Loucy (cell line): ENCODE measurements at regions not wholly inside any gene's neighbourhood (a gene's known extent, or its start where the extent isn't known, plus 50 kb on each side); places are given as distances from the start of the nearest gene placed in this dataset.

Experiments used
- H2AFZ ChIP-seq: fragments of 200-600 bp; sonication (generic); 2 replicates; pipeline ENCODE4 v1.6.0; 2016; ENCODE audit warnings: antibody characterized with exemption, mild to moderate bottlenecking, low read length, moderate library complexity
- H3F3A ChIP-seq: fragments of 200-600 bp; 2 replicates; pipeline ENCODE4 v1.6.0; 2016; ENCODE audit warnings: antibody characterized with exemption, low read depth, mild to moderate bottlenecking
- H3K27me3 ChIP-seq: fragments of 200-600 bp; sonication (generic); 2 replicates; pipeline ENCODE4 v1.6.1; 2014; ENCODE audit warnings: low read length, mild to moderate bottlenecking; ENCODE audit not compliant: insufficient read depth, poor library complexity, severe bottlenecking
- H3K36me3 ChIP-seq: fragments of 200-600 bp; sonication (generic); 2 replicates; pipeline ENCODE4 v1.6.1; 2016; ENCODE audit warnings: low read length; ENCODE audit not compliant: insufficient read depth
- H3K4me1 ChIP-seq: fragments of 200-600 bp; sonication (generic); 2 replicates; pipeline ENCODE4 v1.5.1; 2014; ENCODE audit warnings: low read length, mild to moderate bottlenecking; ENCODE audit not compliant: insufficient read depth, poor library complexity, severe bottlenecking
- H3K4me2 ChIP-seq: fragments of 200-600 bp; sonication (generic); 2 replicates; pipeline ENCODE4 v1.6.0; 2014; ENCODE audit warnings: antibody characterized with exemption, low read length, low read depth, mild to moderate bottlenecking; ENCODE audit not compliant: poor library complexity, severe bottlenecking
- H3K4me3 ChIP-seq: fragments of 200-600 bp; sonication (generic); 2 replicates; pipeline ENCODE4 v1.5.1; 2014; ENCODE audit warnings: low read length, mild to moderate bottlenecking, mixed read lengths; ENCODE audit not compliant: poor library complexity, severe bottlenecking
- H3K79me2 ChIP-seq: fragments of 200-600 bp; sonication (generic); 2 replicates; pipeline ENCODE4 v1.6.1; 2014; ENCODE audit warnings: low read length; ENCODE audit not compliant: insufficient read depth
- H3K9ac ChIP-seq: fragments of 200-600 bp; sonication (generic); 2 replicates; pipeline ENCODE4 v1.6.0; 2014; ENCODE audit warnings: mild to moderate bottlenecking, low read depth, low read length, moderate library complexity; ENCODE audit not compliant: poor library complexity, severe bottlenecking
- H3K9me2 ChIP-seq: fragments of 200-600 bp; sonication (generic); replicated peaks from 2 replicates; pipeline ENCODE4 v1.6.1; 2016; ENCODE audit warnings: low read depth, low read length, mixed read lengths
- H3K9me3 ChIP-seq: fragments of 200-600 bp; sonication (generic); 2 replicates; pipeline ENCODE4 v1.6.1; 2014; ENCODE audit warnings: mild to moderate bottlenecking, antibody characterized with exemption, low read length, low read depth; ENCODE audit not compliant: insufficient read depth
- H4K20me1 ChIP-seq: fragments of 200-600 bp; sonication (generic); 2 replicates; pipeline ENCODE4 v1.6.0; 2014; ENCODE audit warnings: antibody characterized with exemption, low read length, mild to moderate bottlenecking; ENCODE audit not compliant: insufficient read depth, poor library complexity, severe bottlenecking
- EZH2phosphoT487 ChIP-seq: fragments of 200-600 bp; IDR thresholded peaks from 2 replicates; pipeline ENCODE4 v1.6.1; 2018; ENCODE audit warnings: antibody characterized with exemption, mild to moderate bottlenecking, moderate library complexity, borderline replicate concordance
- TF ChIP-seq, protein P1 (sequence below): fragments of 200-600 bp; sonication (generic); conservative IDR thresholded peaks from 2 replicates; pipeline ENCODE4 v1.5.1; 2014; ENCODE audit warnings: mild to moderate bottlenecking, antibody characterized with exemption, low read length

DNA sequence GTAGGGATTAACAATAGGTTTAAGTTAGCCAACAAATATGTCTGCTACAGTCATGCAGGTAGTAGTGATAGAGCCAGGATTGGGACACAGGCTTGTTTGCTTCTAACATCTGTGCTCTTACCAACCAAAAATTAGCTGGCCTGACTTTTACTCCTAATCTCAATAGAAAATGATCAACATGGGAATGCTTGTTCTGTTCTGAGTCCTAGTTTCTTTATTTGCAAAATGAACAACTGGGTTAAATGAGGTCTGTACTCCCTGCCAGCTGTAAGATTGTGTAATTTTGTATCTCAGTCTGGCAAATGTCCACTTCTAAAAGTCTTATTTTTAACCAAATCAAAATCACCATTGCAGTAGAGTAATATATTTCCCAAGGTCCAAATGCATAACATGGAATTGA is 216.8 kb downstream of the NMUR2 start:
- H3K27me3 ChIP-seq = no peaks in the 10 kb centered on the region

DNA sequence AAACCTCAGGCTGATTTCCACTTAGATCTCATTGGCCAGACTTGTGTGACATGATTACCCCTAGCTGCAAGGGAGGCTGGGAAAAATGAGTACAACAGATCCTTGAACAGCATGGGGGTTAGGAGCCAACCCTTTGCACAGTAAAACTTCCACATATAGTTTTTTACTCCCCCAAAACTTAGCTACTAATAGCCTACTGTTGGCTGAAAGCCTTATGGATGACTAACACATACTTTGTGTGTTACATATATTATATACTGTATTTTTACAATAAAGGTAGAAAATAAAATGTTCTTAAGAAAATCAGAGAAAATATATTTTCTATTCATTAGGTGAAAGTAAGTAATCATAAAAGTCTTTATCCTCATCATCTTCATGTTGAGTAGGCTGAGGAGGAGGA is 217.4 kb downstream of the NMUR2 start:
- no peak for TF ChIP-seq EZH2phosphoT487
- TF ChIP-seq, protein P1, sequence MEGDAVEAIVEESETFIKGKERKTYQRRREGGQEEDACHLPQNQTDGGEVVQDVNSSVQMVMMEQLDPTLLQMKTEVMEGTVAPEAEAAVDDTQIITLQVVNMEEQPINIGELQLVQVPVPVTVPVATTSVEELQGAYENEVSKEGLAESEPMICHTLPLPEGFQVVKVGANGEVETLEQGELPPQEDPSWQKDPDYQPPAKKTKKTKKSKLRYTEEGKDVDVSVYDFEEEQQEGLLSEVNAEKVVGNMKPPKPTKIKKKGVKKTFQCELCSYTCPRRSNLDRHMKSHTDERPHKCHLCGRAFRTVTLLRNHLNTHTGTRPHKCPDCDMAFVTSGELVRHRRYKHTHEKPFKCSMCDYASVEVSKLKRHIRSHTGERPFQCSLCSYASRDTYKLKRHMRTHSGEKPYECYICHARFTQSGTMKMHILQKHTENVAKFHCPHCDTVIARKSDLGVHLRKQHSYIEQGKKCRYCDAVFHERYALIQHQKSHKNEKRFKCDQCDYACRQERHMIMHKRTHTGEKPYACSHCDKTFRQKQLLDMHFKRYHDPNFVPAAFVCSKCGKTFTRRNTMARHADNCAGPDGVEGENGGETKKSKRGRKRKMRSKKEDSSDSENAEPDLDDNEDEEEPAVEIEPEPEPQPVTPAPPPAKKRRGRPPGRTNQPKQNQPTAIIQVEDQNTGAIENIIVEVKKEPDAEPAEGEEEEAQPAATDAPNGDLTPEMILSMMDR = no peak
- no peak overlapping the region for H3K4me3 ChIP-seq
- no peaks in the 10 kb centered on the region for H4K20me1 ChIP-seq
- no peaks in the 10 kb centered on the region for H3K4me1 ChIP-seq
- H3K4me2 ChIP-seq = no peak overlapping the region
- no peaks in the 10 kb centered on the region for H3F3A ChIP-seq
- H3K36me3 ChIP-seq = no peaks in the 10 kb centered on the region
- no peaks in the 10 kb centered on the region for H3K27me3 ChIP-seq
- H3K9ac ChIP-seq = no peak overlapping the region
- H2AFZ ChIP-seq = no peak overlapping the region
- H3K79me2 ChIP-seq = no peaks in the 10 kb centered on the region
- no peaks in the 10 kb centered on the region for H3K9me3 ChIP-seq
- no peaks in the 10 kb centered on the region for H3K9me2 ChIP-seq

More for the DNA sequence above, 216.8 kb downstream of the NMUR2 start:
- H3K4me1 ChIP-seq = no peaks in the 10 kb centered on the region
- H4K20me1 ChIP-seq = no peaks in the 10 kb centered on the region
- H3K36me3 ChIP-seq = no peaks in the 10 kb centered on the region
- H3K4me2 ChIP-seq = no peak overlapping the region
- no peak overlapping the region for H2AFZ ChIP-seq
- H3K9me3 ChIP-seq = no peaks in the 10 kb centered on the region
- H3F3A ChIP-seq = no peaks in the 10 kb centered on the region
- no peaks in the 10 kb centered on the region for H3K79me2 ChIP-seq
- H3K9me2 ChIP-seq = no peaks in the 10 kb centered on the region
- no peak for TF ChIP-seq EZH2phosphoT487
- TF ChIP-seq, protein P1 = no peak
- H3K4me3 ChIP-seq = no peak overlapping the region
- no peak overlapping the region for H3K9ac ChIP-seq

DNA sequence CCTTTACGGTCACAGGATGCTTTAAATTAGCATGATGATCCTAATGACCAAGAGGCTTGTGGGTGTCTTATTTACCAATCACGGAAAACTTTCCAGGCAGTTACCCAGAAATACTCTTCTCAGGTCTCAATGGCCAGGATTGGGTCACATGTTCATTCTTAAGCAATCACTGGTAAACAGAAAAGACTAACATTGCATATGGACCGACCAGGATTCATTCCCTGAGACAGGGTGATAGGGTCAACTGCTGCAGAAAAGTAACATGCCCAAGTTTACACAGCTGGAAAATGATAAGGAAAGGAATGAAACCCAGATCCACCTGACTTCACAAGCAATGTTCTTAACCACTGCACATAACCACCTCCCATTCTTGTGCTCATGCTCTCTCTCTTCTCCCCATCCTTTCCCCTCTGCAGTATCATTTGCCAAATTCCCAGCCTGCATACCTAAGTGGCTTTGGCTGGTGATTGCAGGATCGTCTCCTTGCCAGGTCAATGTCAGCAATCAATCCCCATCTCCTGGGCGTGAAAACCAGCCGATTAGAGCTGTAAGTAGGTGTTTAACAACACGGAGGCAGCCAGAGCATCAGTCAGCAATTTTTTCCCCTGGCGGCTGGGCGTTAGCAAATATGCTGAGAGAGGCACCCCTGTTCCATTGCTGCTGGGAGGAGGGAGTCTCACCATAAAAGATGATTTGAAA is 219.4 kb downstream of the NMUR2 start:
- H3F3A ChIP-seq = no peaks in the 10 kb centered on the region
- H3K9me2 ChIP-seq = no peaks in the 10 kb centered on the region
- no peaks in the 10 kb centered on the region for H3K36me3 ChIP-seq
- no peak overlapping the region for H3K4me2 ChIP-seq
- no peaks in the 10 kb centered on the region for H3K79me2 ChIP-seq
- H3K9me3 ChIP-seq = no peaks in the 10 kb centered on the region
- no peaks in the 10 kb centered on the region for H4K20me1 ChIP-seq
- no peaks in the 10 kb centered on the region for H3K27me3 ChIP-seq
- no peak overlapping the region for H2AFZ ChIP-seq
- H3K4me3 ChIP-seq = no peak overlapping the region
- no peaks in the 10 kb centered on the region for H3K4me1 ChIP-seq
- no peak for TF ChIP-seq EZH2phosphoT487
- TF ChIP-seq, protein P1 = no peak
- no peak overlapping the region for H3K9ac ChIP-seq
